HG02870 (cell line): ENCODE measurements at regions not wholly inside any gene's neighbourhood (a gene's known extent, or its start where the extent isn't known, plus 50 kb on each side); places are given as distances from the start of the nearest gene placed in this dataset.

Experiments used
- ATAC-seq: cut with Tn5 transposase; IDR thresholded peaks from one replicate; pipeline ENCODE4 v1.9.1; 2021; ENCODE audit warnings: mild to moderate bottlenecking, moderate library complexity; ENCODE audit not compliant: unreplicated experiment

GRCh38 chr11:42025121-42025803 lies 565.8 kb upstream of the LRRC4C start:
- no peak for ATAC-seq

GRCh38 chr11:42034826-42035225 lies 575.4 kb upstream of the LRRC4C start:
- no peak for ATAC-seq

GRCh38 chr11:42036201-42036600 lies 576.7 kb upstream of the LRRC4C start:
- ATAC-seq = no peak

- ATAC-seq = no peak
Measured at GRCh38 chr11:42043312-42043711, 583.9 kb upstream of the LRRC4C start.

- ATAC-seq = no peak
Measured at GRCh38 chr11:42047637-42048555, 588.4 kb upstream of the LRRC4C start.

- no peak for ATAC-seq
Measured at GRCh38 chr11:42049186-42049585, 589.7 kb upstream of the LRRC4C start.

GRCh38 chr11:42049650-42050049 lies 590.2 kb upstream of the LRRC4C start:
- no peak for ATAC-seq

GRCh38 chr11:42054351-42054900 lies 595.0 kb upstream of the LRRC4C start:
- ATAC-seq = no peak

- no peak for ATAC-seq
Measured at GRCh38 chr11:42055606-42056005, 596.2 kb upstream of the LRRC4C start.

GRCh38 chr11:42058794-42059193 lies 599.3 kb upstream of the LRRC4C start:
- no peak for ATAC-seq

- no peak for ATAC-seq
Measured at GRCh38 chr11:42065199-42065598, 605.7 kb upstream of the LRRC4C start.

- no peak for ATAC-seq
Measured at GRCh38 chr11:42066113-42066512, 606.7 kb upstream of the LRRC4C start.

GRCh38 chr11:42074306-42074705 lies 614.9 kb upstream of the LRRC4C start:
- ATAC-seq = no peak

- ATAC-seq = no peak
Measured at GRCh38 chr11:42075180-42075579, 615.7 kb upstream of the LRRC4C start.

GRCh38 chr11:42077794-42078193 lies 618.3 kb upstream of the LRRC4C start:
- ATAC-seq = no peak

GRCh38 chr11:42085736-42086135 lies 626.3 kb upstream of the LRRC4C start:
- no peak for ATAC-seq

GRCh38 chr11:42093541-42093940 lies 634.1 kb upstream of the LRRC4C start:
- no peak for ATAC-seq

- ATAC-seq = no peak
Measured at GRCh38 chr11:42098075-42098474, 638.6 kb upstream of the LRRC4C start.

GRCh38 chr11:42112866-42113265 lies 653.4 kb upstream of the LRRC4C start:
- ATAC-seq = no peak

GRCh38 chr11:42114927-42115326 lies 655.5 kb upstream of the LRRC4C start:
- ATAC-seq = no peak

- ATAC-seq = no peak
Measured at GRCh38 chr11:42138454-42138853, 679.0 kb upstream of the LRRC4C start.

- no peak for ATAC-seq
Measured at GRCh38 chr11:42145311-42145710, 685.9 kb upstream of the LRRC4C start.
